Lung (tissue), 11 donors: ENCODE measurements at regions not wholly inside any gene's neighbourhood (a gene's known extent, or its start where the extent isn't known, plus 50 kb on each side); places are given as distances from the start of the nearest gene placed in this dataset.

ENCODE experiments used
- ATAC-seq: fragments of 200-7000 bp; cut with Tn5 transposase; one replicate; pipeline ENCODE4 v1.9.1; 2020; ENCODE audit warnings: moderate number of reproducible peaks; ENCODE audit not compliant: insufficient read depth, low FRiP score
- DNase-seq, 3 donors: peaks; one replicate each; pipeline ENCODE4 v3.0.0-alpha.2; 2013 to 2017
- H3K27ac ChIP-seq, 2 donors: one replicate each; pipeline ENCODE4 v1.5.1; 2013; ENCODE audit warnings: mild to moderate bottlenecking in 2 of 2, moderate library complexity in 2 of 2, control low read depth in 1 of 2, inconsistent platforms in 1 of 2, low read depth in 1 of 2, low read length in 1 of 2
- H3K27me3 ChIP-seq, 3 donors: one replicate each; pipeline ENCODE4 v1.5.1; 2013; ENCODE audit warnings: low read length in 2 of 3; ENCODE audit not compliant: control insufficient read depth in 3 of 3, insufficient read depth in 3 of 3
- H3K36me3 ChIP-seq, 4 donors: one replicate each; pipeline ENCODE4 v1.5.1; 2013; ENCODE audit warnings: low read length in 4 of 4, mild to moderate bottlenecking in 1 of 4, moderate library complexity in 1 of 4; ENCODE audit not compliant: control insufficient read depth in 4 of 4, insufficient read depth in 4 of 4
- H3K4me1 ChIP-seq, 5 donors: one replicate each; pipeline ENCODE4 v1.5.1; 2013; ENCODE audit warnings: low read length in 5 of 5, mild to moderate bottlenecking in 2 of 5, moderate library complexity in 1 of 5; ENCODE audit not compliant: control insufficient read depth in 5 of 5, insufficient read depth in 5 of 5
- H3K4me3 ChIP-seq: one replicate; pipeline ENCODE4 v1.5.1; 2013; ENCODE audit warnings: mild to moderate bottlenecking, control low read depth, moderate library complexity
- H3K9ac ChIP-seq, 2 donors: one replicate each; pipeline ENCODE4 v1.5.1; 2013; ENCODE audit warnings: low read length in 2 of 2, control low read depth in 1 of 2; ENCODE audit not compliant: insufficient read depth in 1 of 2
- H3K9me3 ChIP-seq, 4 donors: one replicate each; pipeline ENCODE4 v1.5.1; 2013; ENCODE audit warnings: low read length in 3 of 4, mild to moderate bottlenecking in 1 of 4, moderate library complexity in 1 of 4; ENCODE audit not compliant: control insufficient read depth in 4 of 4, insufficient read depth in 3 of 4
- WGBS, 2 donors: extraction: QIAGEN DNeasy Blood & Tissue Kit; methylation state at CpG; one replicate each; pipeline ENCODE4 v1.1.7; 2013; 5-methylcytosine and 5-hydroxymethylcytosine counted together
- TF ChIP-seq, protein P1 (sequence below): IDR thresholded peaks from 2 replicates; pipeline ENCODE4 v1.5.1; 2012; ENCODE audit warnings: mild to moderate bottlenecking; ENCODE audit errors: control extremely low read depth, extremely low read depth
- donor health status: control.
- donor health status: control.
- donor health status: Bipolar disorder and iron deficiency.
- donor health status: healthy.
- donor health status: DM: yes; HTN: yes; CAD: no.

DNA sequence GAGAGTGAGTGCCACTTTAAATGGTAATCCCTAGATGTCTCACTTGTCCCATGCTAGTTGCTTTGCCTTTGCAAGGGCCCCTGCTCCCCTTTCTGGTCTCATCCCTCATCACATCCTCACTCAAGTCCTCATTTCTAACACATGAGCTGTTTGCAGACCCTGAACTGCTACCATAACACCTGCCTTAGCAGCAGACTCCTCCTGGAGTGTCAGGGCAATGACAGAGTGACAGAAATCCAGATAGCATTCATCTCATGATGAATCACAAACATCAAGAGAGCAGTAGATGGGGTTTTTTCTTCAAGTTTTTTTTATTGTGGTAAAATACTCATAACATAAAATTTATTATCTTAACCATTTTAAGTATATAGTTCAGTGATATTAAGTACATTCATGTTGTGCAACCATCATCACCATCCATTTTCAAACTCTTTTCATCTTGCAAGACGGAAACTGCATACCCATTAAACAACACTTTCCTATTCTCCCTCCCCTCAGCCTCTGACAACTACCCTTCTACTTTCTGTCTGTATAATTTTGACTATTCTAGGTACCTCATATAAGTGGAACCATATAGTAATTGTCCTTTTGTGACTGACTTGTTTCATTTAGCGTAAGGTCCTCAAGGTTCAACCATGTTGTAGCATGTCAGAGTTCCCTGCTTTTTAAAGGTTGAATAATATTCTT is 133.2 kb upstream of the RPS6KA3 start:
- H3K4me1 ChIP-seq: peaks cover 0 to 5% (median 0%) of the 10 kb centered on the region in 5 donors
- ATAC-seq: no peak
- WGBS, 2 donors: 81 to 93% methylated on average over 2 of the region's 2 CpGs

DNA sequence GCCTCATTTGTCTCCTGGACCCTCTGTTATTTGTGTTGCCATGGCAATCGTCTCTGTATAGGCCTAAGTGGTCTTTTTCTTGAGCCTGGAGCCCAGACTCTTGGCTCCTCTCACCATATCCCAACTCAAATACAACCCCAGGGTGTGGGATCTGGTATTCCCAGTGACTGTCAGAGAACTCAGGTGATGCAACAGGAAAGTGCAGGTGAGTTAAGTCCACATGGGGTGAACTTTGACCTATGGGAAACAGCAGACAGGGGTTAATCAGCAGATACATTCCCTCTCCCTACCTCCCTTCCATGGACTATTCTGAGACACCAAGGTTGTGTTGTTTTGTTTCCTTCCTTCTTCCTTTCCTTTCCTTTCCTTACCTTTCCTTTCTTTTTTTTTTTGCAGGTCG is 130.9 kb upstream of the RPS6KA3 start:
- DNase-seq (no peak), ATAC-seq (no peak)
- H3K9me3 ChIP-seq: no peaks in the 10 kb centered on the region
- TF ChIP-seq, protein P1, sequence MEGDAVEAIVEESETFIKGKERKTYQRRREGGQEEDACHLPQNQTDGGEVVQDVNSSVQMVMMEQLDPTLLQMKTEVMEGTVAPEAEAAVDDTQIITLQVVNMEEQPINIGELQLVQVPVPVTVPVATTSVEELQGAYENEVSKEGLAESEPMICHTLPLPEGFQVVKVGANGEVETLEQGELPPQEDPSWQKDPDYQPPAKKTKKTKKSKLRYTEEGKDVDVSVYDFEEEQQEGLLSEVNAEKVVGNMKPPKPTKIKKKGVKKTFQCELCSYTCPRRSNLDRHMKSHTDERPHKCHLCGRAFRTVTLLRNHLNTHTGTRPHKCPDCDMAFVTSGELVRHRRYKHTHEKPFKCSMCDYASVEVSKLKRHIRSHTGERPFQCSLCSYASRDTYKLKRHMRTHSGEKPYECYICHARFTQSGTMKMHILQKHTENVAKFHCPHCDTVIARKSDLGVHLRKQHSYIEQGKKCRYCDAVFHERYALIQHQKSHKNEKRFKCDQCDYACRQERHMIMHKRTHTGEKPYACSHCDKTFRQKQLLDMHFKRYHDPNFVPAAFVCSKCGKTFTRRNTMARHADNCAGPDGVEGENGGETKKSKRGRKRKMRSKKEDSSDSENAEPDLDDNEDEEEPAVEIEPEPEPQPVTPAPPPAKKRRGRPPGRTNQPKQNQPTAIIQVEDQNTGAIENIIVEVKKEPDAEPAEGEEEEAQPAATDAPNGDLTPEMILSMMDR: no peak
- H3K27ac ChIP-seq: no peak overlapping the region
- peaks cover 0 to 49% (median 14%) of the 10 kb centered on the region in 3 donors for H3K27me3 ChIP-seq
- 43 to 100% methylated on average over 2 of the region's 2 CpGs for WGBS, 2 donors
- H3K36me3 ChIP-seq: no peaks in the 10 kb centered on the region
- H3K9ac ChIP-seq: no peak overlapping the region
- H3K4me1 ChIP-seq: peaks cover 0 to 5% (median 0%) of the 10 kb centered on the region in 5 donors
- no peak overlapping the region for H3K4me3 ChIP-seq

More for the DNA sequence above, 133.2 kb upstream of the RPS6KA3 start:
- H3K9ac ChIP-seq: no peak overlapping the region
- H3K27me3 ChIP-seq: peaks cover 0 to 43% (median 11%) of the 10 kb centered on the region in 3 donors
- no peak overlapping the region for H3K4me3 ChIP-seq
- no peak overlapping the region for H3K27ac ChIP-seq
- H3K36me3 ChIP-seq: no peaks in the 10 kb centered on the region
- TF ChIP-seq, protein P1: no peak
- peaks cover 0 to 2% (median 0%) of the 10 kb centered on the region in 4 donors for H3K9me3 ChIP-seq
- DNase-seq: no peak

DNA sequence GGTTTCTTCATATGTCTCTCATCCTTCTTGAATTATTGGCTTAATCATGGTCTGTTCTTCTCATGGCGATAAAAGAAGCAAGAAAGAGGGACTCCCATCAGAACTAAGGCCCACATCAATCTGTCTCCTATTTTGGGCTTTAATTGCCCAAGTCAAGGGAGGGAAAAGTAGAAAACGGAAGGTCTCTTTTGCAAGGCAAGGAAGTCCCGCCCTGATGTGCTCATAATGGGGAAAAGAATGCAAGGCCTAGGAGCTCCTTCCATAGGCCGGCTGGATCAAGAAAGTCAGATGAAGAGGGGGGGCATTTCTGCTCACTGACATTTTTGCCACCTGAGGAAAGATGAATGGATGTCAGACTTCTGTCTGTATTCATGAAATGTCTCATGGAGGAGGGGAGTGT is 127.7 kb upstream of the RPS6KA3 start:
- TF ChIP-seq, protein P1: no peak
- Histone ChIP-seq H3K9me3 (no peaks in the 10 kb centered on the region), H3K36me3 (no peaks in the 10 kb centered on the region), H3K4me1 (peaks cover 0 to 5% (median 0%) of the 10 kb centered on the region in 5 donors), H3K9ac (no peak overlapping the region), H3K27me3 (peaks cover 0 to 37% (median 19%) of the 10 kb centered on the region in 3 donors), H3K4me3 (no peak overlapping the region), H3K27ac (no peak overlapping the region)
- ATAC-seq (no peak), DNase-seq (no peak)
- 41 to 64% methylated on average over 4 of the region's 4 CpGs for WGBS, 2 donors
